ENCODE measurements at regions not wholly inside any gene's neighbourhood (a gene's known extent, or its start where the extent isn't known, plus 50 kb on each side); places are given as distances from the start of the nearest gene placed in this dataset.
"Not testable (repeated sequence)": the region's sequence is repeated elsewhere in the genome, so short reads cannot be mapped to it uniquely, and the experiment has no call there.

DNA sequence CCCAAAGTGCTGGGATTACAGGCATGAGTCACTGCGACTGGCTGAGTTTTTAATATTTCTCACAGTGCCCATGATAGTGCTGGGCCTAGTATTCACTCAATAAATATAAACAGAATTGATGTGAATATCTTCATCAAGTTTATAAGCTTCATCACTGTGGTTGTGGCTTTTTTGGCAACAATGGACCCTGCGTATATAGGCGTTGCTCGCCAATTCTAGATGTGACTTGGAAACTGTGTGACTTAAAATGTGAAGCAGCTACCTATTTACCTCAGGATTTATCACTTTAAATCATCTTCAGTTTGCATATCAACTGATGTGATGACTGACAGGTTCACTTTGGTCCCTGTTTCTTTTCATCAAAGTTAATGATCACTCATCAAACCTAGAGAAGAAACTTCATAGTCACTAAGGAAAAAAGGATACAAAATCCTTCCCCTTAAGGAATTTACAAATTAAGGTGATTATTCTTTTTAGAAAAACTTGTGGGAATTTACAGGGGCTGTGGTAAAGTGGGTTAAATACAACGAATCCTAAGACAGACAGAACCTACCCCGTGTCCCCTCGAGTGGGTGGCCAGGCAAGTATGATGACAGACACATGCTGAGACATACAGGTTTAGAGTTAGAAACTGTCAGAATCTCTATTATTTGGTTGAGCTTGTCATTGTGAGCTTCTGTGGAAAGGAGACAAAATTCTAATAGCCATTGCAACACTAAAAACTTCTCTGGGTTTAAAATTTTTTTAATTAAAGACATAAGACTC is 101.3 kb downstream of the AKAP11 start:
- no peak for DNase-seq

DNA sequence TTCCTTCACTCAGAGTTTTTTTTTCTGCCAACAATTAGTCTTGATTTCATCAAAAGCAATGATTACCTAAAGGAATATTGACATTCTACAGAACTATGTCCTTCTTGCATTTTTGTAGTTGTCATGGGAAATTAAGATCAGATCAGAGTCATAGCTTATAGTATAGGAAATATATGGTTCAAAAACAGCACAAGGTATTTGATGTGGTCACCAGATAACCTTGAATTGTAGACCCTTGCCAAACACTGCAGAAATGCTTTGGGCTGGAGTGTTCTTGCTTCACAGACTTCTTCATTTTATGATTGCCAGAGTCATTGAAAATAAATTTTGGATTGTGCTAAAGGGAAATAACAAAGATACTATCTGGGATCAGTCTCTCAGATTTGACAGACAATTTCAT is 103.7 kb downstream of the AKAP11 start:
- DNase-seq = no peak

GRCh38 chr13:42377640-42378382 is 105.9 kb downstream of the AKAP11 start:
- DNase-seq = no peak

DNA sequence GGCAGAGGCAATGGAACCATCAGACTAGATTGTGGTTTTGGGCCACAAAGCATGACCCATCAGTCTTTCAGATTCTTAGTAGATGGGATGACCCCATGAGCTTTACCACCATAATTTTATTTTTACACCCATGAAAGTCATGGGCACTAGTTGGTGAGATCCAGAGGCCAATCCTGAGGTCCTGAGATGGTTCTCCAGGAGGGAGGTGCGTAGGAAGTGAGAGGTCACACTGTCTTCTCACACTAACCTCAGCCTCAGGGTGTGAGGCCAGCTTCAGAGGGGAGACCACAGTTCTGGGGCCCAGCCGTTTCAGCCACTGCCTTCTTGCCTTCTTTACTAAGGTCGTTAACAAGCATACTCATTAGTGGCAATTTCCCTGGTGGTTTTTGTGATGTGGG is 106.4 kb downstream of the AKAP11 start:
- DNase-seq = no peak

DNA sequence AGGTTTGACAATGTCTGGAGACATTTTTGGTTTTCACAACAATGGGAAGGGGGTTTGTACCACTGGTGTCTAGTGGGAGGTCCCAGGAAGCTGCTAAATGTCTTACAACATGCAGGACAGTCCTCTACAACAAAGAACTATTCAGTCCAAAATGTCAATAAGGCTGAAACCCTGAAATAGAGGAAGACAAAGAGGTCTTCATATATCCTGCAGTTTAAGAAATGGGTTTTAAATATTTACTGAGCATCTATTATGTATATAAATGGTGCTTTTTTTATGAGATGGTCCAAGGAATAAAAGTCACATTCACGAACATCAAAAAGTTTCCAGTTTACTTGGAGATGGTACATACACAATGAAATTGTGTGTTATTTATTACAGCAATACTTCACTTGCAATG is 107.3 kb downstream of the AKAP11 start:
- DNase-seq = no peak

DNA sequence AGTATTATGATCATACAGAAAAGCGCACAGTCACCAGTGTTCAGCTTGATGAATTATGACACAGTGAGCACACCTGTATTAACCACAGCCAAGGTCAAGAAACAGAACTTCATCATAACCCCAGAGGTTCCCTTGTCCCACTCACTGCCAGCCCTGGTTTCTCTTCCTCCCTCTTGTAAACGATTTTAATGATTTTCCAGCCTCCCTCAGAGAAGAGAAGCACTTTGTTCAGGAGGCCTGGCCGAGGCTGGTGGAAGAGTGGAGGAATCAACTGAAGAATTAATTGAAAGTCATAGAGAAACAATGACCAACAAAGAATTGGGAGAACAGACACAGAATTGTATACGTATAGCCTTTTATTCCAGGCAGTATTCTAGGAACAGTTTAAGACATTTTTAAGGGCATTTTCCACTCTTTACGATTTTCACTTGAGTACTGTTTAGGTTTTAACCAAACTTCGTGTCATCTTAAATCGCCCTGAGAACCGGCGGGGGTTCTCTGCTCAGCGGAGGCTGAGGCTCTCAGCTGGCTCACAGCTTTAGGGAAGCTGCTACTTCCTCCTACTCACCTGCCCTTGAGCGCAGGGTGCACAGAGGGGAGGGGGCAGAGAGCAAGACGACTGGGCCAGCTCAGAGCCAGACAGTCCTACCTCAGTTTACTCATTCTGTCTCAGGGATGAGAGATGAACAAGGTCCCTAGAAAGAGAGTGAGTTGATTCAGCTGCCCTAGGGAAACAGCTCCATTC is 108.6 kb downstream of the AKAP11 start:
- no peak for DNase-seq

DNA sequence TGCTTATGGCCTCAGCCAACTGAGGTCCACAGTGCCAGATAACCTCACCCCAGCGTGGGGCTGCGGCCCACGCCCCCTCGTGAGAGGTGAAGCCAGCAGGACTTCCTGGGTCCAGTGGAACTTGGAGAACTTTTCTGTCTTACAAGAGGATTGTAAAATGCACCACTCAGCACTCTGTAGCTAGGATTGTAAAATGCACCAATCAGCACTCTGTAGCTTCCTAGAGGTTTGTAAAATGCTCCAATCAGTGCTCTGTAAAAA is 109.1 kb downstream of the AKAP11 start:
- no peak for DNase-seq

- DNase-seq = not testable (repeated sequence)
These were observed 109.5 kb downstream of the AKAP11 start for GRCh38 chr13:42381426-42381825.

GRCh38 chr13:42383025-42383424 is 111.1 kb downstream of the AKAP11 start:
- DNase-seq = no peak

GRCh38 chr13:42384265-42384664 is 112.3 kb downstream of the AKAP11 start:
- no peak for DNase-seq

DNA sequence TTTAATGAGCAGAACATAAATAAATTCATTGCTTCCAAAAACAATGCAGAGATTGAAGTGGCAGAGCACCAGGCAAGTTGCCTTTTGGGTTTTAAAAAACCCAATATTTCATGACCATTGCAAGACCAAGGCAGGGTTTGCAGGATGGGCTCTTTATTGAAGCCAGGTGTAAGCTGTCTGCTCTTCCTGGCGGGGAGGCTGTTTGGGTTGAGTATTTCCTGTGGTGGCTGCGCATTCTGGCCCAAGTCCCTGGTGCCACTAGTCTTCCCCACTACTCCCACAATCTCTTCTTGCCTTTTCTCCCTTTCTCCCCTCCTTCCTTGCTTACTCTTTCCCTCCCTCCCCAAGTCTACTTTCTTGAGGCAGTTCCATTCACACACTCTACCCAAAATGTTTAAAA is 116.4 kb downstream of the AKAP11 start:
- no peak for DNase-seq

DNA sequence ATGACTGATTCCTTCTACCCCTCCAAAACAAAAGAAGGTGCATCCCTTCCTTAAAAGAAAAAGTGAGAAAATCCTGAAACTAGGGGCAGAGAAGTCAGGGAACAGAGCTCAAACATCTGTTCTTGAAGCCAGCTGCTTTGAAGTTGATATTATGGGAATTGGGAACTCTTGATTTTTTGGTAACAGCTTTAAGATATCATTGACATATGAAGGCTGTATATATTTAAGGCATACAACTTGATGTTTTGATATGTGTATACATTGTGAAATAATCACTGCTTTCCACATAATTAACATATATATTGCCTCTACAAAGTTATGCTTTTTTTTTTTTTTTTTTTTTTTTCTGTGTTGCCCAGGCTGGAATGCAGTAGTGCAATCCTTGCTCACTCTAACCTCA is 117.1 kb downstream of the AKAP11 start:
- no peak for DNase-seq

GRCh38 chr13:42392180-42392579 is 120.2 kb downstream of the AKAP11 start:
- no peak for DNase-seq

DNA sequence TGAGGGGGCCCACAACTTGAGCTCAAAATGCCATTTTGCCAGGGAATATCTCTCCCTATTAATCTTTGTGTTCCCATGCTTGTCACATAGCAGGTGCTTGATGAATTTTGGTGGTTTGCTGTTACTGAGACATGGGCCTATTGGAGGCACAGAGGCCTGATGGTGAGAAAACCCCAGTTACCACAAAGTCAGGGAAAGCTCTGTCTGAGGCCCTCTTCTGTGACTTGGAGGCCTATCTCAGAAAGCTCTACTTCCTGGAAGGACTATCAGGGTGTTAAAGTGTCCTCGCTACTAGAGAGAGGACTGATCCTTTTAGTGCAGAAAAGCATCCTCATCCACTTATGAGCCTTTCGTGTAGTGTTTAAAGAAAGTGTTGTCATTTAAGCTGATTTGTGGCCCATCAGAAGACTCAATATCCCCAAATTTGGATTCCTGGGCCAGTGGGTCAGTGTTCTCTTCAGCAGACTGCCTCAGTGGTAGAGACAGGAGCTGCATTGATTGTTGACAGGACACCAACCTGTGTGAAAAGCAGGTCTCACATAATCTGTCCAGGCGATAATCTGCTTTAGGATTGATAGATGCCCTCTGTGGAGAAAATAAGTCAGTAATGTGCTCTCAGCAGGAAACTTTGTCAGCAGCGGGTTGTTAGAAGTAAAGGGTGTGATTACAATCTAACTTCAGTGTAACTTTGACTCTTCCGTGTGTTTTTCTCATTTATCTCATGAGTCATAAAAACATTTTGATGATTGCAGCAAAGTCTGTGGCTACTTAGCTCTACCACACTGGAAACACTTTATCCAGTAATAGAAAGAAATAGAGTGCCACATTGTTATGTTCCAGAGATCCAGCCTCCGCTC is 121.0 kb downstream of the AKAP11 start:
- DNase-seq = no peak

DNA sequence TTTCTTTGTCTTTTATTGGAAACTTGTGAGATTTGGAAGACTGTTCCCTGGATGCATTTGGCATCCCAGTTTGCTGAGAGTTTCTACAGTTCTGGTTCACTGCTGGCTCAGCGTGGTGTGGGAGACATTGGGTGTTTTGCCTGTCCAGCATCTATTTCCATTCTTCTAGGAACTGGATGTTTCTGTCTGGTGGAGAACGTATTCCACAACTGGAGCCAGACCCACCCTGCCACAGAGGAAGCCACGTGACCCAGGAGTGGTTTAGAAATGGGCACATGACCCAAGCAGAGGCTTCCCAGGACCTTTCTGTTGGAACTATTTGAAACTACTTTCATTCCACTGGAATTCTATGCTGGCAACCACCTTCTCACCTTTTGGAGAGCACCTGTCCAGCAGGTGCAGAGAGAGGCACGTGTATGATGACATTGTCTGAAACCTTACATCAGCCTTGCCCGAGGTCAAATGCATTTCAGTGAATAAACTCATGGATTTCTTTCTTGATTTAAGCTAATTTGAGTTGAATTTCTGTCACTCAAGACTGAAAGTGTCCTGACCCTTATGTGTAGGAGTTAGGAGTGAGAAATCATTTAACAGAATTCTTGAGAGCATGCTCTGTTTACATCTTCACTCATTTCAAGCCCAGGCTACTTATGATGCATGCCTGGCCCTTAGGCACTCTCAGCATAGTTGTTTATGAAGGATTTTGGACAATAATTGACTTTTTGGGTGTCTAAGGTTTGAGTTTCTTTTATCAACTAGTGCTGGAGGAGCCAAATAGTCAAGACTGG is 121.8 kb downstream of the AKAP11 start:
- DNase-seq = no peak

DNA sequence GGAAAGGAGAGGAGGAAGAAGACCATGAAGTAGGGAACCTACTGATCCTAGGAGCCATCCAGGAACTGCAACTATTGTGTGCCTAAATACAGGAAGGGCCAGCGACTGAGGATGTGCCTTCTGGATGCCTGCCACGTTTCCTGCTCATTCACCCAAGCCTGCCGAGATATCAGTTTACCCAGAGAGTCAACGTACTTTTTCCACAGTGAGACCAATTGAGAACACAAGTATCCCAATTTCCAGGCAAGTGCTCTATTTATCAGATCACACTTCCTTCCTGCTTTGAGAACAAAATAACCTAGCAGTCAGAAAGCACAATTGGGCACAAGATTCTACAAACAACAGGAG is 122.4 kb downstream of the AKAP11 start:
- no peak for DNase-seq

- DNase-seq = no peak
These were observed 122.7 kb downstream of the AKAP11 start for GRCh38 chr13:42394711-42395085.

- DNase-seq = no peak
These were observed 123.3 kb downstream of the AKAP11 start for GRCh38 chr13:42395086-42395821.

DNA sequence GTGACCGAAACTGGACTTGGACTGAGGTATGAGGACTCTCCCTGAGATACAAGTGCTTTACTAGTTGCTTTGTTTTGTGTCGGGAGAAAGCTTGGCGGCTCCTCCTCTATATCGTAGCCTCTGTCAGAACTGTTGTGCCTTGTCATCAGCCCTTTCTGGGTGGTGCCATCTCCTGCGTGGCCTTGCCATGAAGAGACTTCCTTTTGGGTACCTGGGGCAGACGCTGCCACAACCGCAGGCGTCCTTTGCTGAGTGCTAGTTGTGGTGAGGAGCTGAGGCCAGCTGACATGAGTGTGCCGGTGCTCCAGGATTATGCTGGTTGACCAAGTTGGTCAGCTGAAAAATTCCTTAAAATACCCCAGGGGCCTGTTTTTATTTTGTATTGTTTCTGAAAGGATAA is 124.5 kb downstream of the AKAP11 start:
- DNase-seq = no peak

DNA sequence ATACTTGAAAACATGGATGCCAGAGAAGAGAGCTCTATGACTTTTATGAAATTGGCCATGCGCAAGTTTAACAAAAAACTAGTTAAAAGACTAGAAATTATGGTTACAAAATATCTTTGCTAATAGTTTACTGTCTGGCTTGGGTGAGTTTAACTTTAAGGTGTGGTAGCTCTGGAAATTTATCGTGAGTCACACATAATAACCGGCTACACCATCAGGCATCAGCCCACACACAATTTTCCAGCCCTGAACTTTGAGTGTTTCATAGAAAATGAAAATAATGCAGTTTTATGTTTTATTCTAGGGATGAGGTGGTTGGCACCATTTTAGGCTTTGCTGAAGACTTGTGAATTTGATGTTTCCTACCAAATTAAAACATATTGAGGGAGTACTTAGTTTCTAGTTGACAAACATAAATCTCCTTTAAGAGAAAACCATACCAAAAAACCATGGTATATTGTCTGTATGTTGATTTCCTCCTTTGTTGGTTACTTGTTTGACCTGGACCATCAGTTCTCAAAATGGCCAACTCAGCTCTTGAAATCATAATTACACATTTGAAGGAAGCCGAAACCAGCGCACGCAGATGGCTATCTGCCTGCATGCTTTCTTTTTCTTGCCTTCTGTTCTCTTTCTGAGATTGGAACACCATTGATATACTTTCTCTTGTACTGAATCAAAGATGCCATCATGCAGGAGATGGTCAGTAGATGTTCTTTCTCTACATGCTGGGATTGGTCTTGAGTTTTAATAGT is 125.1 kb downstream of the AKAP11 start:
- peak in 1 of 2 experiments; percentile 63 for DNase-seq

- DNase-seq = no peak
These were observed 126.6 kb downstream of the AKAP11 start for GRCh38 chr13:42398533-42398932.

Measured in stimulated activated CD4-positive, alpha-beta T cell treated with anti-CD3 and anti-CD28 coated beads, Interleukin-4, amount 100 ng/mL, for 4 hours (primary cell).